Adrenal gland (tissue), 5 donors: ENCODE measurements at regions not wholly inside any gene's neighbourhood (a gene's known extent, or its start where the extent isn't known, plus 50 kb on each side); places are given as distances from the start of the nearest gene placed in this dataset.

Experiments
- POLR2A ChIP-seq, 2 donors: fragments of 450-650 bp; IDR thresholded peaks; one replicate each; pipeline ENCODE4 v1.6.1; 2017; ENCODE audit warnings: antibody characterized with exemption in 2 of 2, mild to moderate bottlenecking in 2 of 2, moderate library complexity in 1 of 2
- TF ChIP-seq, protein P1 (sequence below), 6 experiments: fragments of 450-650 bp in 4 of 6; fragments of 200-600 bp in 2 of 6; sonication (generic) in 1 of 6; IDR thresholded peaks; 1 replicate in 5 of 6; 2 replicates in 1 of 6; pipeline versions ENCODE4 v1.5.1 to v1.8.0; 2016 to 2021; ENCODE audit warnings: antibody characterized with exemption in 6 of 6, mild to moderate bottlenecking in 2 of 6, moderate library complexity in 1 of 6
- donor health status: DM: no; HTN: no; CAD: no.

DNA sequence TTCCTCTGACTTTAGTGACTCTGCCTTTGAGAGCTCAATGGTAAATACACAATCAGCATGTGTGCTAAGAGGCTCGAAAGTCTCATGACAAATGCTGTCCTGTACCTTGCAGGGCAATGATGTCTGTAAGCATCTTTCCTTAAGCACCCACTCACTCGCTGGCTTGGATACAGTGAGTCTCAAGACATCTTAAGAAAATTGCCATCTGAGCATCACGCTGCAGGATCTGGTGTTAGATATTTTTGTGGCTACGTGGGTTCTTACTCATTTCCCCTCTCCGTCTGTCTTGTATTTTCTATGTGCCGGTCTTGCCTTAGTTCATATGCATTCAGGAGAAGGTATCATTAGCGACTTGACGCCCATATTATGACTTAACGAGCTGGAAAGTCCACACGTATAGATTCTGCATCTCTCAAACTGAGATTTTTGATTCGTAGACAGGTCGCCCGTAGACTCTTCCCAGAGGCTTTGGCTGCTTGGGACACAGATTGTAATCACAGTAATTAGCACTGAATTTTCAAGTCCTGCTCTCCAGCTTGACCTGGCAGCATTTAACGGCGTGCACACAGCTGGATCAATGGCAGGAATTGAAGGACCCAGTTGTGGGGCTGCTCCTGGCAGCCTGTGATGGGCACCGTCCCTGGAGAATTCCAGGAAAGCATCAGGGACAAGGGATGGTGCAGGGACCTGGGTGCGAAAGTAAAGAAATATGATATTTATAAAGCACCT lies 231.2 kb downstream of the ZIC5 start:
- no peak for TF ChIP-seq POLR2A (IDR thresholded peaks at IDR 0.05)
- TF ChIP-seq, protein P1, sequence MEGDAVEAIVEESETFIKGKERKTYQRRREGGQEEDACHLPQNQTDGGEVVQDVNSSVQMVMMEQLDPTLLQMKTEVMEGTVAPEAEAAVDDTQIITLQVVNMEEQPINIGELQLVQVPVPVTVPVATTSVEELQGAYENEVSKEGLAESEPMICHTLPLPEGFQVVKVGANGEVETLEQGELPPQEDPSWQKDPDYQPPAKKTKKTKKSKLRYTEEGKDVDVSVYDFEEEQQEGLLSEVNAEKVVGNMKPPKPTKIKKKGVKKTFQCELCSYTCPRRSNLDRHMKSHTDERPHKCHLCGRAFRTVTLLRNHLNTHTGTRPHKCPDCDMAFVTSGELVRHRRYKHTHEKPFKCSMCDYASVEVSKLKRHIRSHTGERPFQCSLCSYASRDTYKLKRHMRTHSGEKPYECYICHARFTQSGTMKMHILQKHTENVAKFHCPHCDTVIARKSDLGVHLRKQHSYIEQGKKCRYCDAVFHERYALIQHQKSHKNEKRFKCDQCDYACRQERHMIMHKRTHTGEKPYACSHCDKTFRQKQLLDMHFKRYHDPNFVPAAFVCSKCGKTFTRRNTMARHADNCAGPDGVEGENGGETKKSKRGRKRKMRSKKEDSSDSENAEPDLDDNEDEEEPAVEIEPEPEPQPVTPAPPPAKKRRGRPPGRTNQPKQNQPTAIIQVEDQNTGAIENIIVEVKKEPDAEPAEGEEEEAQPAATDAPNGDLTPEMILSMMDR (IDR thresholded peaks at IDR 0.05): no peak
